GM12878 (cell line): ENCODE measurements at regions not wholly inside any gene's neighbourhood (a gene's known extent, or its start where the extent isn't known, plus 50 kb on each side); places are given as distances from the start of the nearest gene placed in this dataset.

Experiments
- ATAC-seq: fragments of 200-7000 bp; cut with Tn5 transposase; 3 replicates; pipeline ENCODE4 v1.9.1; 2020; ENCODE audit warnings: mild to moderate bottlenecking, moderate library complexity
- BruUV-seq: library from RNA; stranded (reverse); fragments of 400-500 nt; replicated peaks from 2 replicates; lab custom pipeline; 2021; lab: Mats Ljungman, UMichigan
- CTCF ChIA-PET: fragments of 300-600 bp; sonication (Branson Sonifier 250); formaldehyde crosslinking; extraction: SDS; loops from one replicate; lab custom pipeline; 2021; ENCODE audit warnings: inconsistent platforms; lab: Yijun Ruan, JAX
- POLR2A ChIA-PET: fragments of 350-600 bp; formaldehyde crosslinking; extraction: SDS; loops from one replicate; lab custom pipeline; 2021; ENCODE audit warnings: inconsistent platforms; lab: Charles Lee
- RAD21 ChIA-PET: fragments of 300-600 bp; sonication (Branson Sonifier 250); formaldehyde crosslinking; loops from one replicate; lab custom pipeline; 2023; ENCODE audit warnings: antibody characterized with exemption; ENCODE audit not compliant: unreplicated experiment; lab: Charles Lee
- SMC1A ChIA-PET: fragments of 300-600 bp; sonication (Branson Sonifier 250); formaldehyde crosslinking; loops from one replicate; lab custom pipeline; 2023; ENCODE audit not compliant: unreplicated experiment, uncharacterized antibody; lab: Charles Lee
- DNase-seq: peaks from one replicate; pipeline ENCODE4 v3.0.0-alpha.2; 2011; ENCODE audit warnings: low read depth, low spot score
- FAIRE-seq: peaks from 3 replicates; lab custom pipeline; 2011; peaks lifted over from hg19 to GRCh38; lab: Jason Lieb, UNC
- H2AFZ ChIP-seq: 2 replicates; pipeline ENCODE4 v1.6.0; 2011; ENCODE audit warnings: low read depth, low read length, control low read depth; ENCODE audit not compliant: control insufficient read depth
- H3K27ac ChIP-seq: 2 replicates; pipeline ENCODE4 v1.5.1; 2011; ENCODE audit warnings: control low read depth; ENCODE audit not compliant: control insufficient read depth, insufficient read depth
- H3K27me3 ChIP-seq, 2 experiments: replicated peaks in 1 of 2; 2 replicates each; pipeline versions ENCODE4 v1.6.0 to v1.6.1; 2011; ENCODE audit warnings: low read length in 1 of 2; ENCODE audit not compliant: control insufficient read depth in 2 of 2, insufficient read depth in 2 of 2
- H3K36me3 ChIP-seq, 2 experiments: 2 replicates each; pipeline ENCODE4 v1.5.1; 2011; ENCODE audit warnings: low read length in 1 of 2; ENCODE audit not compliant: control insufficient read depth in 2 of 2, insufficient read depth in 2 of 2
- H3K4me1 ChIP-seq: 2 replicates; pipeline ENCODE4 v1.6.1; 2011; ENCODE audit warnings: mild to moderate bottlenecking, low read length, moderate library complexity, mixed read lengths; ENCODE audit not compliant: control insufficient read depth, insufficient read depth
- H3K4me2 ChIP-seq: 2 replicates; pipeline ENCODE4 v1.6.0; 2011; ENCODE audit warnings: control low read depth; ENCODE audit not compliant: control insufficient read depth, insufficient read depth
- H3K4me3 ChIP-seq: fragments of 200-600 bp; sonication (generic); 2 replicates; pipeline ENCODE4 v1.5.1; 2016
- H3K79me2 ChIP-seq: 2 replicates; pipeline ENCODE4 v1.6.0; 2011; ENCODE audit warnings: low read length; ENCODE audit not compliant: control insufficient read depth, insufficient read depth
- H3K9ac ChIP-seq: 2 replicates; pipeline ENCODE4 v1.8.0; 2011; ENCODE audit warnings: low read length, control low read depth, mixed read lengths; ENCODE audit not compliant: control insufficient read depth, insufficient read depth
- H3K9me3 ChIP-seq: replicated peaks from 3 replicates; pipeline ENCODE4 v1.5.1; 2011; ENCODE audit warnings: mild to moderate bottlenecking, low read length; ENCODE audit not compliant: control insufficient read depth, insufficient read depth
- H4K20me1 ChIP-seq: 2 replicates; pipeline ENCODE4 v1.6.0; 2011; ENCODE audit not compliant: control insufficient read depth, insufficient read depth
- CEBPB ChIP-seq, 2 experiments: fragments of 150-350 bp in 1 of 2; IDR thresholded peaks; 2 replicates each; pipeline ENCODE4 v1.6.1; 2012 to 2014; ENCODE audit warnings: low read depth in 2 of 2, low read length in 2 of 2, borderline replicate concordance in 1 of 2, inconsistent platforms in 1 of 2
- FOXM1 ChIP-seq: IDR thresholded peaks from 2 replicates; pipeline ENCODE4 v1.6.1; 2012; ENCODE audit warnings: low read depth, mild to moderate bottlenecking, inconsistent platforms, low read length, moderate library complexity
- MXI1 ChIP-seq: fragments of 150-350 bp; IDR thresholded peaks from 2 replicates; pipeline ENCODE4 v1.6.1; 2011; ENCODE audit warnings: low read depth, mild to moderate bottlenecking, inconsistent platforms, low read length, improper control_type of control experiment
- RELA ChIP-seq: fragments of 450-650 bp; IDR thresholded peaks from 2 replicates; pipeline ENCODE4 v1.8.0; 2014; ENCODE audit warnings: borderline replicate concordance; ENCODE audit not compliant: partially characterized antibody
- SPI1 ChIP-seq: IDR thresholded peaks from 2 replicates; pipeline ENCODE4 v1.6.1; 2011; ENCODE audit warnings: low read depth, mild to moderate bottlenecking, low read length, moderate library complexity, borderline replicate concordance; ENCODE audit not compliant: insufficient read depth
- STAT3 ChIP-seq: IDR thresholded peaks from 2 replicates; pipeline ENCODE4 v1.6.1; 2011; ENCODE audit warnings: low read depth, low read length, improper control_type of control experiment
- WGBS: methylation state at CpG from one replicate; pipeline ENCODE4 v1.1.6; 2016; ENCODE audit warnings: low lambda C conversion rate; ENCODE audit not compliant: insufficient replicate concordance, insufficient coverage; ENCODE audit errors: missing lambda C conversion rate; 5-methylcytosine and 5-hydroxymethylcytosine counted together
- in situ Hi-C: fragments of 300-500 bp; cut with MboI; formaldehyde crosslinking; loops from 9 replicates; pipeline ENCODE4 v1.14.3; 2018; ENCODE audit warnings: mixed read lengths
- intact Hi-C: fragments of 100-400 bp; cut with micrococcal nuclease; formaldehyde crosslinking; loops from one replicate; pipeline ENCODE4 v1.14.2; 2022; ENCODE audit not compliant: unreplicated experiment
- TF ChIP-seq, protein P1 (sequence below): fragments of 450-650 bp; IDR thresholded peaks from 2 replicates; pipeline ENCODE4 v1.6.1; 2014; ENCODE audit warnings: mild to moderate bottlenecking
- TF ChIP-seq, protein P2 (sequence below): IDR thresholded peaks from 2 replicates; pipeline ENCODE4 v1.6.1; 2012; ENCODE audit warnings: low read length, inconsistent platforms
- TF ChIP-seq, protein P3 (sequence below): IDR thresholded peaks from 2 replicates; pipeline ENCODE4 v1.6.1; 2011; ENCODE audit warnings: borderline replicate concordance, low read depth, mild to moderate bottlenecking, moderate library complexity, mixed read lengths, low read length; ENCODE audit not compliant: insufficient read depth; ENCODE audit errors: extremely low read length
- TF ChIP-seq, protein P4 (sequence below): fragments of 450-650 bp; formaldehyde crosslinking; IDR thresholded peaks from 2 replicates; pipeline ENCODE4 v1.4.0; 2022; ENCODE audit warnings: mild to moderate bottlenecking, moderate library complexity
- TF ChIP-seq, protein P5 (sequence below): IDR thresholded peaks from 2 replicates; pipeline ENCODE4 v1.6.1; 2012; ENCODE audit warnings: low read depth, low read length, improper control_type of control experiment

DNA sequence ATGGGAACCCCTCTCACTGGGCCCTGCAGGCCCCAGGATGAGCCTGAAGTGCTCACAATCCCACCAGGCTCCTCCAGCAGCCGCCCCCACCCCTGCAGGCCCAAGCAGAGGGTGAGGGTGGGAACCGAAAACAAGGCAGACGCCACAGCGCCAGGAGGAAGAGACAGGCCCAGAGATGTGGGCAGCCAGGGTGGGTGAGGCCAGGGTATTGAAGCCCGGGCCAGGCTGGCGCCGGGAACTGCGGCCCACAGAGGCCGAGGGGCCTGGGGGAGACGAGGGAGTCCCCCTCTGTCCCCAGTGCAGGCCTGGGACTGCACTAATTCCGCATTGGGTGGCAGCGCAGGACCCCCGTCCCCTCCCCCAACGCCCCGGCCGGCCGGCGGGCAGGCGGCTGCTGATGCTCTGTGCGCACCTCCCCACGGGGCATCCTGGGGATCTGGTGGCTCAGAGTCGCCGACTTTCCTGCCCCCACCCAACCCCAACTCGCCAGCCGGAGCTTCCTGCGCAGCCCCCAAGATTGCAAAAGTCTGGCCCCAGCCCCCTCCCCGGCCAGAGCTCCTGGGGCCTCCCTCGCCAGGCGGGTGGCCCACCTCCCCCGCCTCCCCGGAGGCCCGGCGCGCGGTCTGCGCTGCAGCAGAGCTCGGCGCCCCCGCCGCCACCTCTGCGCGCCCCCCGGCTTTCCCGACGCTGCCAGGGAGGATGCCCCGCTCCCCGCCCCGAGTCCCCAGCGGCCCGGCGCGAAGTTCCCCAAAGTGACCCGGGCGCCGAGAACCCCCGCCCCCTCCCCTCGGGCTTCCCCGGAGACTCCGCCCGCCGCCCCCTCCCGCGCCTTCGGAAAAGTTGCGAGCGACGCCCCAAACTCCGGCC lies 107.8 kb downstream of the ENGASE start (continued):
- TF ChIP-seq, protein P1, sequence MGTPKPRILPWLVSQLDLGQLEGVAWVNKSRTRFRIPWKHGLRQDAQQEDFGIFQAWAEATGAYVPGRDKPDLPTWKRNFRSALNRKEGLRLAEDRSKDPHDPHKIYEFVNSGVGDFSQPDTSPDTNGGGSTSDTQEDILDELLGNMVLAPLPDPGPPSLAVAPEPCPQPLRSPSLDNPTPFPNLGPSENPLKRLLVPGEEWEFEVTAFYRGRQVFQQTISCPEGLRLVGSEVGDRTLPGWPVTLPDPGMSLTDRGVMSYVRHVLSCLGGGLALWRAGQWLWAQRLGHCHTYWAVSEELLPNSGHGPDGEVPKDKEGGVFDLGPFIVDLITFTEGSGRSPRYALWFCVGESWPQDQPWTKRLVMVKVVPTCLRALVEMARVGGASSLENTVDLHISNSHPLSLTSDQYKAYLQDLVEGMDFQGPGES = no peak
- TF ChIP-seq, protein P2, sequence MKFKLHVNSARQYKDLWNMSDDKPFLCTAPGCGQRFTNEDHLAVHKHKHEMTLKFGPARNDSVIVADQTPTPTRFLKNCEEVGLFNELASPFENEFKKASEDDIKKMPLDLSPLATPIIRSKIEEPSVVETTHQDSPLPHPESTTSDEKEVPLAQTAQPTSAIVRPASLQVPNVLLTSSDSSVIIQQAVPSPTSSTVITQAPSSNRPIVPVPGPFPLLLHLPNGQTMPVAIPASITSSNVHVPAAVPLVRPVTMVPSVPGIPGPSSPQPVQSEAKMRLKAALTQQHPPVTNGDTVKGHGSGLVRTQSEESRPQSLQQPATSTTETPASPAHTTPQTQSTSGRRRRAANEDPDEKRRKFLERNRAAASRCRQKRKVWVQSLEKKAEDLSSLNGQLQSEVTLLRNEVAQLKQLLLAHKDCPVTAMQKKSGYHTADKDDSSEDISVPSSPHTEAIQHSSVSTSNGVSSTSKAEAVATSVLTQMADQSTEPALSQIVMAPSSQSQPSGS = no peak
- no peak for TF ChIP-seq CEBPB (IDR thresholded peaks at IDR 0.05; ENCODE audit: borderline replicate concordance in 1 of 2, low read depth in 2 of 2, low read length in 2 of 2)
- no peak for TF ChIP-seq STAT3

DNA sequence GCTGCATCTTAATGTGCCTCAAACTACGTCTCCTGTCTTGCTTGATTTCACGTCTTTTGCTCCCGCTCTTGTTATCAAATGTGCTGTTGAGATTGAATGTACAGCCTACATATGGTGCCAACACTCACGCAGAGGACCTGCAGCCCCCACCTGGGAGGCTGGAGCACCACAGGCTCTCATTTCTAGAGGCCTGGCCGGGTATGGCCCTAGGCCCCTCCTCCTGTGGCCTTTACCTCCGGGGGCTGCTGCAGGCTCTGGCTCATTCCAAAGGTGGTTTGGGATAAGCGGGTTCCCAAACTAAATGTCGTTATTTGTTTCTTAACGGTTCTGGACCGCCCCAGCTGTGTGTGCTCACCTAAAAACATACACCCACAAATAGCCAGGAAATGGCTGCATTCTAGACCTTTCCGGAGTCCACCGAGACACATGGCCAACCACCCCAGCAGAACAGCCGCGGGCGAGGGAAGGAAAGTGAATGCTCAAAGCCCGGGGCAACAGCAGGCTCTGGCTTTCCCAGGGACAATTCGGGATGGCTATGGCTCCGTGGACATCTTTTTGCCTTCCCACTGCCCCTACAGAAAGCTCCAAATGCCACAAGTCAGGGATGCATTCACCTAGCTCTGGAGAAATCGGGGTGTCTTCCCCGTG lies 105.9 kb downstream of the ENGASE start:
- 39% methylated on average over 20 of the region's 20 CpGs for WGBS
- ChIA-PET SMC1A (no interaction called here), POLR2A (no interaction called here), RAD21 (no interaction called here), CTCF (no interaction called here)
- Histone ChIP-seq H3K9me3 (no peaks in the 10 kb centered on the region), H3K36me3 (no peaks in the 10 kb centered on the region), H3K79me2 (no peaks in the 10 kb centered on the region), H3K4me1 (no peaks in the 10 kb centered on the region), H3K4me2 (no peak overlapping the region), H3K4me3 (no peak overlapping the region), H3K27me3 (peaks cover 0 to 7% of the 10 kb centered on the region in 2 experiments; a peak in 3 of 4 replicates), H4K20me1 (no peaks in the 10 kb centered on the region), H3K27ac (no peak overlapping the region), H3K9ac (no peak overlapping the region), H2AFZ (no peak overlapping the region)
- FAIRE-seq = no peak
- in situ Hi-C loops (no loop called here), intact Hi-C loops (no loop called here)
- BruUV-seq = no TSS peak
- DNase-seq = no peak
- no peak for ATAC-seq
- TF ChIP-seq, protein P3, sequence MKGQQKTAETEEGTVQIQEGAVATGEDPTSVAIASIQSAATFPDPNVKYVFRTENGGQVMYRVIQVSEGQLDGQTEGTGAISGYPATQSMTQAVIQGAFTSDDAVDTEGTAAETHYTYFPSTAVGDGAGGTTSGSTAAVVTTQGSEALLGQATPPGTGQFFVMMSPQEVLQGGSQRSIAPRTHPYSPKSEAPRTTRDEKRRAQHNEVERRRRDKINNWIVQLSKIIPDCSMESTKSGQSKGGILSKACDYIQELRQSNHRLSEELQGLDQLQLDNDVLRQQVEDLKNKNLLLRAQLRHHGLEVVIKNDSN = no peak
- TF ChIP-seq MXI1 (no peak), RELA (no peak), FOXM1 (no peak), SPI1 (no peak)
- TF ChIP-seq, protein P4, sequence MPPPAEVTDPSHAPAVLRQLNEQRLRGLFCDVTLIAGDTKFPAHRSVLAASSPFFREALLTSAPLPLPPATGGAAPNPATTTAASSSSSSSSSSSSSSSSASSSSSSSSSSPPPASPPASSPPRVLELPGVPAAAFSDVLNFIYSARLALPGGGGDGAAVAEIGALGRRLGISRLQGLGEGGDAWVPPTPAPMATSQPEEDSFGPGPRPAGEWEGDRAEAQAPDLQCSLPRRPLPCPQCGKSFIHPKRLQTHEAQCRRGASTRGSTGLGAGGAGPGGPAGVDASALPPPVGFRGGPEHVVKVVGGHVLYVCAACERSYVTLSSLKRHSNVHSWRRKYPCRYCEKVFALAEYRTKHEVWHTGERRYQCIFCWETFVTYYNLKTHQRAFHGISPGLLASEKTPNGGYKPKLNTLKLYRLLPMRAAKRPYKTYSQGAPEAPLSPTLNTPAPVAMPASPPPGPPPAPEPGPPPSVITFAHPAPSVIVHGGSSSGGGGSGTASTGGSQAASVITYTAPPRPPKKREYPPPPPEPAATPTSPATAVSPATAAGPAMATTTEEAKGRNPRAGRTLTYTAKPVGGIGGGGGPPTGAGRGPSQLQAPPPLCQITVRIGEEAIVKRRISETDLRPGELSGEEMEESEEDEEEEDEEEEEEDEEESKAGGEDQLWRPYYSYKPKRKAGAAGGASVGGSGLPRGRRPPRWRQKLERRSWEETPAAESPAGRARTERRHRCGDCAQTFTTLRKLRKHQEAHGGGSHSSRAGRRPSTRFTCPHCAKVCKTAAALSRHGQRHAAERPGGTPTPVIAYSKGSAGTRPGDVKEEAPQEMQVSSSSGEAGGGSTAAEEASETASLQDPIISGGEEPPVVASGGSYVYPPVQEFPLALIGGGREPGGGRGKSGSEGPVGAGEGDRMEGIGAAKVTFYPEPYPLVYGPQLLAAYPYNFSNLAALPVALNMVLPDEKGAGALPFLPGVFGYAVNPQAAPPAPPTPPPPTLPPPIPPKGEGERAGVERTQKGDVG (CRISPR knock-in tag) = no peak
- TF ChIP-seq, protein P5, sequence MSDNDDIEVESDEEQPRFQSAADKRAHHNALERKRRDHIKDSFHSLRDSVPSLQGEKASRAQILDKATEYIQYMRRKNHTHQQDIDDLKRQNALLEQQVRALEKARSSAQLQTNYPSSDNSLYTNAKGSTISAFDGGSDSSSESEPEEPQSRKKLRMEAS = no peak
